ENCODE measurements at regions not wholly inside any gene's neighbourhood (a gene's known extent, or its start where the extent isn't known, plus 50 kb on each side); places are given as distances from the start of the nearest gene placed in this dataset.

DNA sequence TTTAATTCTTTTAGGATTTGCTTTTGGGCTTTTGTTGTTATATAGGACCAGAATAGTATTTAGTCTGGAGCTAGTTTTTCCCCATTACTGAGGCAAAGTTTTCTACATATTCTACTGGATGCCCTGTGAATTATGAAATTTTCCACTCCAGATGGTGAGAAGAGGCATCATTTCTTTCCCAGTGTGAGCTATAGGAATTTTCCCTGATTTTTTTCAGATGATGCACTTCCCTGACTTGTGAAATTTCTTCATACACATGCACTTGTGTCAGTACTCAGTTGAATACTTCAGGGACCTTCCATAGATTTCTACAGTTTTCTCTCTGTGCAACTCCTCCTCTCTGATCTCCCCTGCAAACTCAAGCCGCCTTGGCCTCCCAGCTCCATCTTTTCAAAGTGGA is 73.7 kb upstream of the SLCO2A1 start:
- no peak overlapping the region for H4K8ac ChIP-seq (ENCODE audit: extremely low read depth, insufficient read depth, low read length)
- 92% methylated on average over 1 of the region's 1 CpG; no CpG with 5 or more reads in 1 of the 2 experiments for WGBS, 2 experiments (ENCODE audit: extremely low coverage in 1 of 2, insufficient coverage in 1 of 2, insufficient read length in 1 of 2, insufficient replicate concordance in 2 of 2, low coverage in 1 of 2, low lambda C conversion rate in 2 of 2, missing lambda C conversion rate in 1 of 2)
- no peak overlapping the region for H2BK120ac ChIP-seq (replicated peaks; ENCODE audit: low read depth, low read length)
- H2BK12ac ChIP-seq (ENCODE audit: low read depth, low read length), result no peak overlapping the region
- H3K79me2 ChIP-seq (ENCODE audit: control insufficient read depth in 1 of 2, insufficient read depth in 2 of 2, low read length in 2 of 2), result no peaks in the 10 kb centered on the region
- no peak overlapping the region for H2AK5ac ChIP-seq (ENCODE audit: low read depth, low read length)
- FAIRE-seq (no peak), DNase-seq (ENCODE audit: low read depth in 1 of 2, low spot score in 2 of 2) (no peak)
- no peak overlapping the region for H3K23ac ChIP-seq (ENCODE audit: insufficient read length)
- CTCF ChIA-PET (ENCODE audit: partially characterized antibody), result interaction anchor here (0.8 kb wide), 1 partner anchor 25 kb away, joined by 3 read pairs; no protein-coding TSS in a partner anchor
- H3K36me3 ChIP-seq (ENCODE audit: control insufficient read depth in 2 of 4, insufficient read depth in 4 of 4, low read length in 3 of 4), result no peaks in the 10 kb centered on the region
- H2BK5ac ChIP-seq (ENCODE audit: low read depth, low read length), result no peak overlapping the region
- no peak overlapping the region for H3K4ac ChIP-seq (replicated peaks; ENCODE audit: insufficient read length, low read depth, low read length)
- H3K56ac ChIP-seq (replicated peaks; ENCODE audit: insufficient read length, low read depth, low read length), result no peak overlapping the region
- H3K4me1 ChIP-seq (replicated peaks in 1 of 4; ENCODE audit: control insufficient read depth in 3 of 4, insufficient read depth in 4 of 4, low read length in 3 of 4), result 0 out of 7 replicates have a peak, but pooled peaks cover 0 to 3% (median 0%) of the 10 kb centered on the region in 4 experiments
- POLR2A ChIA-PET (ENCODE audit: partially characterized antibody), result no interaction called here
- H3K18ac ChIP-seq (ENCODE audit: extremely low read depth, low read length), result no peak overlapping the region
- H2BK20ac ChIP-seq (ENCODE audit: low read length), result no peak overlapping the region
- no peak overlapping the region for H4K5ac ChIP-seq (ENCODE audit: insufficient read length, low read depth, low read length)
- H3K27me3 ChIP-seq (replicated peaks in 1 of 4; ENCODE audit: control insufficient read depth in 3 of 4, extremely low read depth in 1 of 4, insufficient read depth in 3 of 4, low read length in 3 of 4), result no peaks in the 10 kb centered on the region
- H2AFZ ChIP-seq (ENCODE audit: low read length), result no peak overlapping the region
- no peak overlapping the region for H3K9ac ChIP-seq (replicated peaks in 1 of 4; ENCODE audit: extremely low read depth in 1 of 4, low read depth in 3 of 4, low read length in 3 of 4)
- no peak overlapping the region for H2BK15ac ChIP-seq (ENCODE audit: low read length)
- no peaks in the 10 kb centered on the region for H3K23me2 ChIP-seq (ENCODE audit: low read depth, low read length)
- H3K79me1 ChIP-seq (ENCODE audit: low read depth, low read length), result no peaks in the 10 kb centered on the region
- no peak overlapping the region for H3K27ac ChIP-seq (ENCODE audit: low read depth, low read length)
- no peak overlapping the region for H4K91ac ChIP-seq (replicated peaks; ENCODE audit: insufficient read length, low read length)
- peaks cover 19 to 20% of the 10 kb centered on the region in 2 experiments for H3K9me3 ChIP-seq (ENCODE audit: insufficient read depth in 2 of 2, low read depth in 1 of 2, low read length in 1 of 2)
- no peak overlapping the region for H3K14ac ChIP-seq (ENCODE audit: insufficient read length)
- no peak overlapping the region for H3K4me3 ChIP-seq (ENCODE audit: extremely low read depth in 1 of 4, insufficient read depth in 2 of 4, low read depth in 3 of 4, low read length in 4 of 4)
- H3K4me2 ChIP-seq (ENCODE audit: insufficient read depth in 1 of 2, low read depth in 2 of 2, low read length in 2 of 2), result no peak overlapping the region
- no peaks in the 10 kb centered on the region for H4K20me1 ChIP-seq (replicated peaks in 1 of 2; ENCODE audit: control insufficient read depth in 1 of 2, insufficient read depth in 2 of 2, low read length in 2 of 2)
- no peak for TF ChIP-seq ZNF274 (IDR thresholded peaks at IDR 0.05; ENCODE audit: borderline replicate concordance, extremely low read depth, low read length)
- no peak for TF ChIP-seq JUND (IDR thresholded peaks at IDR 0.05; ENCODE audit: low read length)

All from H1 (cell line).